Upper lobe of left lung (tissue), 4 donors: ENCODE measurements at regions not wholly inside any gene's neighbourhood (a gene's known extent, or its start where the extent isn't known, plus 50 kb on each side); places are given as distances from the start of the nearest gene placed in this dataset.

Source experiments
- POLR2A ChIP-seq, 4 donors: fragments of 450-650 bp; IDR thresholded peaks; one replicate each; pipeline ENCODE4 v1.5.1; 2016 to 2017; ENCODE audit warnings: antibody characterized with exemption in 4 of 4, mild to moderate bottlenecking in 2 of 4
- TF ChIP-seq, protein P1 (sequence below), 6 experiments: fragments of 450-650 bp in 4 of 6; fragments of 200-600 bp in 2 of 6; sonication (generic) in 2 of 6; IDR thresholded peaks; one replicate each; pipeline ENCODE4 v1.5.1; 2016 to 2019; ENCODE audit warnings: antibody characterized with exemption in 6 of 6

GRCh38 chr1:232283864-232284263, 346.1 kb downstream of the SIPA1L2 start:
- TF ChIP-seq, protein P1, sequence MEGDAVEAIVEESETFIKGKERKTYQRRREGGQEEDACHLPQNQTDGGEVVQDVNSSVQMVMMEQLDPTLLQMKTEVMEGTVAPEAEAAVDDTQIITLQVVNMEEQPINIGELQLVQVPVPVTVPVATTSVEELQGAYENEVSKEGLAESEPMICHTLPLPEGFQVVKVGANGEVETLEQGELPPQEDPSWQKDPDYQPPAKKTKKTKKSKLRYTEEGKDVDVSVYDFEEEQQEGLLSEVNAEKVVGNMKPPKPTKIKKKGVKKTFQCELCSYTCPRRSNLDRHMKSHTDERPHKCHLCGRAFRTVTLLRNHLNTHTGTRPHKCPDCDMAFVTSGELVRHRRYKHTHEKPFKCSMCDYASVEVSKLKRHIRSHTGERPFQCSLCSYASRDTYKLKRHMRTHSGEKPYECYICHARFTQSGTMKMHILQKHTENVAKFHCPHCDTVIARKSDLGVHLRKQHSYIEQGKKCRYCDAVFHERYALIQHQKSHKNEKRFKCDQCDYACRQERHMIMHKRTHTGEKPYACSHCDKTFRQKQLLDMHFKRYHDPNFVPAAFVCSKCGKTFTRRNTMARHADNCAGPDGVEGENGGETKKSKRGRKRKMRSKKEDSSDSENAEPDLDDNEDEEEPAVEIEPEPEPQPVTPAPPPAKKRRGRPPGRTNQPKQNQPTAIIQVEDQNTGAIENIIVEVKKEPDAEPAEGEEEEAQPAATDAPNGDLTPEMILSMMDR (IDR thresholded peaks at IDR 0.05): no peak
- no peak for TF ChIP-seq POLR2A (IDR thresholded peaks at IDR 0.05)
